B cell (primary cell): ENCODE measurements at regions not wholly inside any gene's neighbourhood (a gene's known extent, or its start where the extent isn't known, plus 50 kb on each side); places are given as distances from the start of the nearest gene placed in this dataset.

Experiments used
- ATAC-seq: fragments of 200-7000 bp; cut with Tn5 transposase; one replicate; pipeline ENCODE4 v1.10.0; 2021; ENCODE audit warnings: low read depth, mild to moderate bottlenecking, moderate number of reproducible peaks, moderate library complexity
- CTCF ChIA-PET: fragments of 350-600 bp; sonication (Branson Sonifier 250); formaldehyde crosslinking; loops from one replicate; lab custom pipeline; 2021; ENCODE audit warnings: antibody characterized with exemption, inconsistent platforms; lab: Charles Lee
- POLR2A ChIA-PET: fragments of 350-600 bp; sonication (Branson Sonifier 250); formaldehyde crosslinking; loops from one replicate; lab custom pipeline; 2021; ENCODE audit warnings: antibody characterized with exemption; lab: Charles Lee
- DNase-seq: peaks from one replicate; pipeline ENCODE4 v3.0.0; 2013
- H2AFZ ChIP-seq: 2 replicates; pipeline ENCODE4 v1.6.1; 2012; ENCODE audit warnings: mild to moderate bottlenecking, low read depth, low read length; ENCODE audit not compliant: insufficient read depth, poor library complexity, severe bottlenecking
- H3K27ac ChIP-seq, 2 donors: 1 replicate in 1 of 2; 2 replicates in 1 of 2; pipeline ENCODE4 v1.5.1; 2012 to 2013; ENCODE audit warnings: low read length in 2 of 2, mild to moderate bottlenecking in 2 of 2, moderate library complexity in 1 of 2
- H3K27me3 ChIP-seq, 4 experiments: fragments of 200-600 bp in 1 of 4; sonication (generic) in 1 of 4; replicated peaks in 1 of 4; 1 replicate in 2 of 4; 2 replicates in 2 of 4; pipeline versions ENCODE4 v1.6.1 to v1.7.0; 2013 to 2016; ENCODE audit warnings: low read length in 3 of 4, mild to moderate bottlenecking in 2 of 4, mixed read lengths in 1 of 4, moderate library complexity in 1 of 4; ENCODE audit not compliant: insufficient read depth in 4 of 4, control insufficient read depth in 3 of 4; ENCODE audit errors: control extremely low read depth in 1 of 4
- H3K36me3 ChIP-seq, 2 experiments: replicated peaks in 1 of 2; 1 replicate in 1 of 2; 2 replicates in 1 of 2; pipeline versions ENCODE4 v1.6.1 to v1.7.1; 2013; ENCODE audit warnings: low read length in 1 of 2; ENCODE audit not compliant: insufficient read depth in 2 of 2, control insufficient read depth in 1 of 2; ENCODE audit errors: control extremely low read depth in 1 of 2, extremely low read depth in 1 of 2
- H3K4me1 ChIP-seq, 2 donors: fragments of 200-600 bp in 1 of 2; sonication (generic) in 1 of 2; 1 replicate in 1 of 2; 2 replicates in 1 of 2; pipeline versions ENCODE4 v1.5.1 to v1.6.1; 2013 to 2017; ENCODE audit warnings: low read length in 2 of 2; ENCODE audit not compliant: control insufficient read depth in 2 of 2, insufficient read depth in 2 of 2
- H3K4me2 ChIP-seq: replicated peaks from 2 replicates; pipeline ENCODE3; 2012; ENCODE audit warnings: mild to moderate bottlenecking, low read depth, low read length; ENCODE audit not compliant: poor library complexity, severe bottlenecking
- H3K4me3 ChIP-seq, 5 experiments: fragments of 200-600 bp in 1 of 5; sonication (generic) in 1 of 5; 1 replicate in 3 of 5; 2 replicates in 2 of 5; pipeline versions ENCODE4 v1.5.1 to v1.7.0; 2011 to 2016; ENCODE audit warnings: low read length in 4 of 5, mild to moderate bottlenecking in 4 of 5, low read depth in 2 of 5, control low read depth in 1 of 5, moderate library complexity in 1 of 5; ENCODE audit not compliant: insufficient read depth in 1 of 5; ENCODE audit errors: control extremely low read depth in 1 of 5, extremely low read depth in 1 of 5
- H3K79me2 ChIP-seq: fragments of 200-600 bp; sonication (generic); one replicate; pipeline ENCODE4 v1.6.0; 2016; ENCODE audit warnings: low read length; ENCODE audit not compliant: control insufficient read depth, insufficient read depth
- H3K9ac ChIP-seq: fragments of 200-600 bp; sonication (generic); 2 replicates; pipeline ENCODE4 v1.6.1; 2017; ENCODE audit warnings: mild to moderate bottlenecking, low read length, moderate library complexity
- H3K9me3 ChIP-seq, 3 donors: one replicate each; pipeline versions ENCODE4 v1.6.1 to v1.7.1; 2013; ENCODE audit warnings: low read length in 2 of 3; ENCODE audit not compliant: control insufficient read depth in 2 of 3, insufficient read depth in 1 of 3; ENCODE audit errors: control extremely low read depth in 1 of 3
- H4K20me1 ChIP-seq: 2 replicates; pipeline ENCODE4 v1.6.0; 2012; ENCODE audit warnings: mild to moderate bottlenecking, low read length; ENCODE audit not compliant: insufficient read depth, control insufficient read depth, poor library complexity, severe bottlenecking
- H3K27ac Mint-ChIP-seq: one replicate; pipeline ENCODE4 v1.8.0; 2021; ENCODE audit warnings: mixed read lengths
- H3K27me3 Mint-ChIP-seq: one replicate; pipeline ENCODE4 v1.8.0; 2021; ENCODE audit warnings: mixed read lengths
- H3K4me1 Mint-ChIP-seq: one replicate; pipeline ENCODE4 v1.8.0; 2021; ENCODE audit warnings: mixed read lengths
- H3K4me3 Mint-ChIP-seq: one replicate; pipeline ENCODE4 v1.8.0; 2021; ENCODE audit warnings: mixed read lengths
- H3K9me3 Mint-ChIP-seq: one replicate; pipeline ENCODE4 v1.8.0; 2022; ENCODE audit warnings: mixed read lengths; ENCODE audit not compliant: insufficient read depth
- EZH2 ChIP-seq: IDR thresholded peaks from 2 replicates; pipeline ENCODE4 v1.6.1; 2012; ENCODE audit warnings: borderline replicate concordance, low read depth, mild to moderate bottlenecking, moderate library complexity, low read length; ENCODE audit not compliant: insufficient read depth, poor library complexity, severe bottlenecking
- WGBS: methylation state at CpG from one replicate; pipeline ENCODE4 v1.1.5; 2013; ENCODE audit warnings: missing lambda C conversion rate; ENCODE audit not compliant: insufficient coverage; 5-methylcytosine and 5-hydroxymethylcytosine counted together
- intact Hi-C: fragments of 100-400 bp; cut with micrococcal nuclease; formaldehyde crosslinking; loops from one replicate; pipeline ENCODE4 v1.10.0; 2022
- TF ChIP-seq, protein P1 (sequence below): fragments of 200-600 bp; IDR thresholded peaks from one replicate; pipeline ENCODE4 v1.8.0; 2022; ENCODE audit warnings: antibody characterized with exemption, mild to moderate bottlenecking

DNA sequence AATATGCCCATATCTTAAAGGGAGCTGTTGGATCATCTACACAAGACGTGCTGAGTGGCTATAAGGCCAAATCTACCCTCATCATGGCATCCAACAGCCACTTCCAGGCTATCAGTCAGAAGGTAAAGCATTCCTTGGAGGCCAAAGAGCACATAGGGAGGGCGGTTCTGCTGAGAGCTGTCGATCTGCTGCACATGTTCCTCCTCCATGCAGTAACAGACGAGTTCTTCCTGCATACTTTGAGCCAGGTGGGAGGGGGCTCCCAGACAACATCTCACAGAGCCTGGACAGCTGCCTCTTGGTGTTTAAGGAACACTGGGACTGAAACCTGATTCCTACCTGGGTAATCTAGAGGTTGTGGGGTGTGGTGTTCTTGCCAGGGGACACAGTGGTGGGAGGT lies 93.3 kb upstream of the RAI14 start:
- ATAC-seq (no peak), DNase-seq (no peak)
- Histone ChIP-seq H3K9me3 (no peaks in the 10 kb centered on the region), H3K4me3 (no peak overlapping the region), H4K20me1 (no peaks in the 10 kb centered on the region), H3K9ac (no peak overlapping the region), H3K79me2 (no peaks in the 10 kb centered on the region), H3K27ac (no peak overlapping the region), H3K36me3 (no peaks in the 10 kb centered on the region), H3K4me2 (no peak overlapping the region), H3K27me3 (no peaks in the 10 kb centered on the region), H3K4me1 (no peaks in the 10 kb centered on the region), H2AFZ (no peak overlapping the region)
- intact Hi-C loops: no loop called here
- H3K4me1 Mint-ChIP-seq: no peaks in the 10 kb centered on the region
- ChIA-PET CTCF (no interaction called here), POLR2A (no interaction called here)
- no peak overlapping the region for H3K27ac Mint-ChIP-seq
- H3K27me3 Mint-ChIP-seq: no peaks in the 10 kb centered on the region
- WGBS: 83% methylated on average over 4 of the region's 4 CpGs
- no peak overlapping the region for H3K4me3 Mint-ChIP-seq
- TF ChIP-seq, protein P1, sequence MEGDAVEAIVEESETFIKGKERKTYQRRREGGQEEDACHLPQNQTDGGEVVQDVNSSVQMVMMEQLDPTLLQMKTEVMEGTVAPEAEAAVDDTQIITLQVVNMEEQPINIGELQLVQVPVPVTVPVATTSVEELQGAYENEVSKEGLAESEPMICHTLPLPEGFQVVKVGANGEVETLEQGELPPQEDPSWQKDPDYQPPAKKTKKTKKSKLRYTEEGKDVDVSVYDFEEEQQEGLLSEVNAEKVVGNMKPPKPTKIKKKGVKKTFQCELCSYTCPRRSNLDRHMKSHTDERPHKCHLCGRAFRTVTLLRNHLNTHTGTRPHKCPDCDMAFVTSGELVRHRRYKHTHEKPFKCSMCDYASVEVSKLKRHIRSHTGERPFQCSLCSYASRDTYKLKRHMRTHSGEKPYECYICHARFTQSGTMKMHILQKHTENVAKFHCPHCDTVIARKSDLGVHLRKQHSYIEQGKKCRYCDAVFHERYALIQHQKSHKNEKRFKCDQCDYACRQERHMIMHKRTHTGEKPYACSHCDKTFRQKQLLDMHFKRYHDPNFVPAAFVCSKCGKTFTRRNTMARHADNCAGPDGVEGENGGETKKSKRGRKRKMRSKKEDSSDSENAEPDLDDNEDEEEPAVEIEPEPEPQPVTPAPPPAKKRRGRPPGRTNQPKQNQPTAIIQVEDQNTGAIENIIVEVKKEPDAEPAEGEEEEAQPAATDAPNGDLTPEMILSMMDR: no peak
- TF ChIP-seq EZH2: no peak
- no peaks in the 10 kb centered on the region for H3K9me3 Mint-ChIP-seq

DNA sequence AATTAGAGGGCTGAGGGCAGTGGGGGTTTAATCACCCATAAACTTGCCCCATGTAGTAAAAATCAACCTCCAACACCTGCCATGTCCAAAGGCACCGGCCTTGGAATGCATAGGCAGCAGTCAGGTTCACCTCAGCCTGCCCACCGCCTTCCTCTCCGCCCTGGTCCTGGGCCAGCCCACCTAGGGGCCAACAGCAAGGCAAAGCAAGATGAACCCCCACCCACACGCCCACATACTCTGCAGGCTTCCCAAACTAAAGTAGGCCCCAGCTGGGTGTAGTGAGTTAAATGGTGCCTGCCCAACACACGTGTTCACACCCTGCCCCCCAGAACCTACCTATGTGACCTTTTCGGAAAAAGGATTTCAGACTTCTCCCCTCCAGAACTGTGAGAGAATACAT lies 92.9 kb upstream of the RAI14 start:
- Histone ChIP-seq H4K20me1 (no peaks in the 10 kb centered on the region), H3K9me3 (no peaks in the 10 kb centered on the region), H2AFZ (no peak overlapping the region), H3K4me2 (no peak overlapping the region), H3K79me2 (no peaks in the 10 kb centered on the region), H3K36me3 (no peaks in the 10 kb centered on the region), H3K4me3 (no peak overlapping the region), H3K27me3 (no peaks in the 10 kb centered on the region), H3K4me1 (no peaks in the 10 kb centered on the region), H3K9ac (no peak overlapping the region), H3K27ac (no peak overlapping the region)
- Mint-ChIP-seq H3K27me3 (no peaks in the 10 kb centered on the region), H3K27ac (no peak overlapping the region), H3K9me3 (no peaks in the 10 kb centered on the region), H3K4me1 (no peaks in the 10 kb centered on the region), H3K4me3 (no peak overlapping the region)
- no peak for ATAC-seq
- no peak for DNase-seq
- ChIA-PET POLR2A (no interaction called here), CTCF (no interaction called here)
- intact Hi-C loops: no loop called here
- TF ChIP-seq, protein P1: no peak
- no peak for TF ChIP-seq EZH2
- WGBS: 95% methylated on average over 2 of the region's 6 CpGs
